ENCODE measurements at regions not wholly inside any gene's neighbourhood (a gene's known extent, or its start where the extent isn't known, plus 50 kb on each side); places are given as distances from the start of the nearest gene placed in this dataset.

- Histone ChIP-seq H3K27ac (no peak overlapping the region), H3K4me1 (peaks cover 16% of the 10 kb centered on the region), H3K4me3 (no peak overlapping the region), H3K9me3 (no peaks in the 10 kb centered on the region), H3K36me3 (no peaks in the 10 kb centered on the region), H3K27me3 (no peaks in the 10 kb centered on the region)
- no peak for DNase-seq (ENCODE audit: low spot score in 2 of 2)
- WGBS = 73% methylated on average over 1 of the region's 1 CpG
- TF ChIP-seq CTCF (IDR thresholded peaks at IDR 0.05) = no peak
- no peak for TF ChIP-seq POLR2AphosphoS5 (IDR thresholded peaks at IDR 0.05)
- no peak for TF ChIP-seq EP300 (IDR thresholded peaks at IDR 0.05)
- TF ChIP-seq POLR2A (IDR thresholded peaks at IDR 0.05) = no peak
Observed at GRCh38 chr9:13432904-13433303, 153.4 kb upstream of the MPDZ start.

- Histone ChIP-seq H3K27ac (no peak overlapping the region), H3K4me1 (peaks cover 21% of the 10 kb centered on the region), H3K4me3 (no peak overlapping the region), H3K27me3 (no peaks in the 10 kb centered on the region), H3K36me3 (no peaks in the 10 kb centered on the region), H3K9me3 (no peaks in the 10 kb centered on the region)
- DNase-seq (ENCODE audit: low spot score in 2 of 2) = no peak
- WGBS = 87% methylated on average over 2 of the region's 2 CpGs
- TF ChIP-seq POLR2A (IDR thresholded peaks at IDR 0.05) = no peak
- TF ChIP-seq CTCF (IDR thresholded peaks at IDR 0.05) = no peak
- TF ChIP-seq POLR2AphosphoS5 (IDR thresholded peaks at IDR 0.05) = no peak
- no peak for TF ChIP-seq EP300 (IDR thresholded peaks at IDR 0.05)
Observed at GRCh38 chr9:13431692-13432091, 152.2 kb upstream of the MPDZ start.

GRCh38 chr9:13431222-13431536 lies 151.7 kb upstream of the MPDZ start:
- DNase-seq (ENCODE audit: low spot score in 2 of 2) = no peak
- Histone ChIP-seq H3K4me3 (no peak overlapping the region), H3K27ac (no peak overlapping the region), H3K4me1 (peaks cover 21% of the 10 kb centered on the region), H3K27me3 (no peaks in the 10 kb centered on the region), H3K36me3 (no peaks in the 10 kb centered on the region), H3K9me3 (no peaks in the 10 kb centered on the region)
- TF ChIP-seq POLR2A (IDR thresholded peaks at IDR 0.05) = no peak
- TF ChIP-seq CTCF (IDR thresholded peaks at IDR 0.05) = no peak
- no peak for TF ChIP-seq POLR2AphosphoS5 (IDR thresholded peaks at IDR 0.05)
- no peak for TF ChIP-seq EP300 (IDR thresholded peaks at IDR 0.05)
- WGBS = 86% methylated on average over 6 of the region's 6 CpGs

- no peak overlapping the region for H3K27ac ChIP-seq
- no peaks in the 10 kb centered on the region for H3K9me3 ChIP-seq
- H3K4me1 ChIP-seq = peaks cover 21% of the 10 kb centered on the region
- TF ChIP-seq POLR2A (IDR thresholded peaks at IDR 0.05) (no peak), EP300 (IDR thresholded peaks at IDR 0.05) (no peak), POLR2AphosphoS5 (IDR thresholded peaks at IDR 0.05) (no peak), CTCF (IDR thresholded peaks at IDR 0.05) (no peak)
- 57% methylated on average over 11 of the region's 11 CpGs for WGBS
- H3K27me3 ChIP-seq = no peaks in the 10 kb centered on the region
- no peak for DNase-seq (ENCODE audit: low spot score in 2 of 2)
- no peaks in the 10 kb centered on the region for H3K36me3 ChIP-seq
- peak overlapping the region; percentile 14 for H3K4me3 ChIP-seq
Observed at GRCh38 chr9:13430368-13431221, 151.1 kb upstream of the MPDZ start.

GRCh38 chr9:13429301-13430190 lies 150.1 kb upstream of the MPDZ start:
- Histone ChIP-seq H3K27me3 (no peaks in the 10 kb centered on the region), H3K9me3 (no peaks in the 10 kb centered on the region), H3K4me1 (peaks cover 21% of the 10 kb centered on the region), H3K36me3 (no peaks in the 10 kb centered on the region), H3K4me3 (peak overlapping the region; percentile 14), H3K27ac (peak overlapping the region; percentile 48)
- WGBS = 65% methylated on average over 13 of the region's 13 CpGs
- TF ChIP-seq EP300 (IDR thresholded peaks at IDR 0.05) = no peak
- no peak for TF ChIP-seq POLR2A (IDR thresholded peaks at IDR 0.05)
- no peak for TF ChIP-seq CTCF (IDR thresholded peaks at IDR 0.05)
- TF ChIP-seq POLR2AphosphoS5 (IDR thresholded peaks at IDR 0.05) = no peak
- no peak for DNase-seq (ENCODE audit: low spot score in 2 of 2)

Measured in suprapubic skin (tissue), 4 donors.